ENCODE measurements at regions not wholly inside any gene's neighbourhood (a gene's known extent, or its start where the extent isn't known, plus 50 kb on each side); places are given as distances from the start of the nearest gene placed in this dataset.

- no peak for TF ChIP-seq CTCF (IDR thresholded peaks at IDR 0.05 in 8 of 11, conservative IDR thresholded peaks at IDR 0.05 in 3 of 11)
- TF ChIP-seq POLR2AphosphoS5 (IDR thresholded peaks at IDR 0.05), result no peak
- no peak for TF ChIP-seq POLR2A (IDR thresholded peaks at IDR 0.05)
- H3K4me1 ChIP-seq, result no peaks in the 10 kb centered on the region
- H3K9me3 ChIP-seq, result no peaks in the 10 kb centered on the region
- H3K27me3 ChIP-seq (replicated peaks in 1 of 7), result no peaks in the 10 kb centered on the region
- DNase-seq, result no peak
- no peak overlapping the region for H3K4me3 ChIP-seq
- H3K27ac ChIP-seq, result no peak overlapping the region
- no peaks in the 10 kb centered on the region for H3K36me3 ChIP-seq
- 43 to 61% (median 49%) methylated on average over 7 to 10 of the region's 10 CpGs for WGBS, 5 donors
- intact Hi-C loops (cut with DNase I; ENCODE audit: low total_unique reads), result no loop called here
These were observed 444.4 kb upstream of the ATP2B1 start for GRCh38 chr12:90152897-90153624.

DNA sequence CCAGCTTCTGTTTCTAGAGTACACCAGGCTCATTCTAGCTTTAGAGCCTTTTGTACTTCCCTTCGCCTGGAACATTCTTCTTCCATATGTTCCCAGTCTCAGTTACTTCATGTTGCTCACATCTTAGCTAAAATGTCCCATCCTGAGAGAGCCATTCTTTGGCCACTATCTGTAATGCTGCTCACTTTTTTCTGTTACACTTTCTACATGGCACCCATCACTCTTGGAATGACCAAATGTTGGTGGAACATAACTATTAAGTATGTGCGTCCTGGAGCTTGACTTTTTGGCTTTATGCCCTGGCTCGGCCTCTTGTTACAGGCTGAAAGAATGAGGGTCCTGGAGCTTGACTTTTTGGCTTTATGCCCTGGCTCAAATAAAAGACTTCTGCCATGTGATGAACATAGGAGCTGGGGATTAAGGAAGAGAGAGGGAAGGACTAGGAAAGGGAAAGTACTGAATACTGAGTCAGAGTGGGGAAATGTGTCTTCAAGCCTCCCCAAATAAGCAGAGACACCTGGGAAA is 442.9 kb upstream of the ATP2B1 start:
- TF ChIP-seq POLR2AphosphoS5 (IDR thresholded peaks at IDR 0.05), result no peak
- Histone ChIP-seq H3K9me3 (no peaks in the 10 kb centered on the region), H3K4me3 (no peak overlapping the region), H3K27me3 (replicated peaks in 1 of 7) (no peaks in the 10 kb centered on the region), H3K4me1 (no peaks in the 10 kb centered on the region), H3K27ac (no peak overlapping the region), H3K36me3 (no peaks in the 10 kb centered on the region)
- DNase-seq, result no peak
- intact Hi-C loops (cut with DNase I; ENCODE audit: low total_unique reads), result no loop called here
- 68 to 93% (median 86%) methylated on average over 3 of the region's 3 CpGs for WGBS, 5 donors

GRCh38 chr12:90149453-90149852 is 440.8 kb upstream of the ATP2B1 start:
- intact Hi-C loops (cut with DNase I; ENCODE audit: low total_unique reads), result no loop called here
- no peak for DNase-seq
- Histone ChIP-seq H3K4me1 (no peaks in the 10 kb centered on the region), H3K27ac (no peak overlapping the region), H3K4me3 (no peak overlapping the region), H3K36me3 (no peaks in the 10 kb centered on the region), H3K27me3 (replicated peaks in 1 of 7) (no peaks in the 10 kb centered on the region), H3K9me3 (no peaks in the 10 kb centered on the region)
- 93 to 96% (median 95%) methylated on average over 1 of the region's 1 CpG for WGBS, 5 donors
- TF ChIP-seq POLR2A (IDR thresholded peaks at IDR 0.05) (no peak), CTCF (IDR thresholded peaks at IDR 0.05 in 8 of 11, conservative IDR thresholded peaks at IDR 0.05 in 3 of 11) (no peak), POLR2AphosphoS5 (IDR thresholded peaks at IDR 0.05) (no peak)

GRCh38 chr12:90129366-90130030 is 420.9 kb upstream of the ATP2B1 start:
- Histone ChIP-seq H3K4me3 (no peak overlapping the region), H3K27me3 (replicated peaks in 1 of 7) (no peaks in the 10 kb centered on the region), H3K36me3 (no peaks in the 10 kb centered on the region), H3K4me1 (no peaks in the 10 kb centered on the region), H3K27ac (no peak overlapping the region), H3K9me3 (no peaks in the 10 kb centered on the region)
- TF ChIP-seq POLR2AphosphoS5 (IDR thresholded peaks at IDR 0.05) (no peak), CTCF (IDR thresholded peaks at IDR 0.05 in 8 of 11, conservative IDR thresholded peaks at IDR 0.05 in 3 of 11) (no peak), POLR2A (IDR thresholded peaks at IDR 0.05) (no peak)
- WGBS, 5 donors, result 58 to 74% (median 69%) methylated on average over 4 of the region's 4 CpGs
- intact Hi-C loops (cut with DNase I; ENCODE audit: low total_unique reads), result no loop called here
- DNase-seq, result no peak

All from spleen (tissue), 11 donors.